ENCODE measurements at regions not wholly inside any gene's neighbourhood (a gene's known extent, or its start where the extent isn't known, plus 50 kb on each side); places are given as distances from the start of the nearest gene placed in this dataset.

GRCh38 chr6:141548966-141549365, 583.8 kb upstream of the GJE1 start:
- 71 to 100% methylated on average over 2 of the region's 2 CpGs for WGBS, 2 donors
- TF ChIP-seq POLR2A (IDR thresholded peaks at IDR 0.05) (no peak), CTCF (IDR thresholded peaks at IDR 0.05) (no peak)
- intact Hi-C loops (cut with DNase I; ENCODE audit: low total_unique reads), result no loop called here

DNA sequence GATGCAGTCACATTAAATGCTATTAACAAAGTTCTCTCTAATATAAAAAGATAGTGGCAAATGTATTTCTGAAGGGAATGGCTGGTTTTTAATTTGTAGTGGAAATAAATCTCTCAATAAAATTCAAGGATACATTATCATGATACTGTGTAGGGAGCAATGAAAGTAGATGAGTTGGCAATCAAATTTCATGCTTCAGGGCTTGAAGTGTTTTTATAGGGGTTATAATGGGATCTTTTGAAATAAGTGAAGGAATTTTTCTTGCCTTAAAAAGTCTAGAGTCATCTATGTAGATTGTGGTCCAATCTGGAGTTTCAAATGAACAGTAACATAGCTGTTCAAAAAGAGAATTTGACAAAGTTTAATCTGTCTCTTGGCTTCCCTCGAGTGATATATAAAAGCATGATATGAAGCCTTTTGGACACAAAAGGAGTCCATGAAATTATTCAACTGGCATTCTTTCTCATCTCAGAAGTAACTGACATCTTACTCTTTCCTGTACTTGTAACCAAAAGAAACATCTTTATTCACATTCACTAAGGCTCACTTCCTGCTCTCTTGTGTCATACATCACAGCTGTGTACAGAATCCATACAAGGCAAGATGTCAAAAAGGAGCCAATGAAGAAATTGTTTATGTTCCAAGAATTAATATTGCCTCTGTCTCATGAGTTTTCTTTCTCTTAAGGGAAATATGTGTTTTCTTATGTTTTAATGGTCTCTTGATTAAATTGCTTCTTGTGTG, 591.0 kb upstream of the GJE1 start:
- no peak for TF ChIP-seq POLR2A (IDR thresholded peaks at IDR 0.05)
- H3K27me3 ChIP-seq, result no peaks in the 10 kb centered on the region
- H3K9me3 ChIP-seq, result no peaks in the 10 kb centered on the region
- DNase-seq, result no peak
- intact Hi-C loops (cut with DNase I; ENCODE audit: low total_unique reads), result no loop called here
- no peak overlapping the region for H3K27ac ChIP-seq
- no peak overlapping the region for H3K4me3 ChIP-seq
- no peaks in the 10 kb centered on the region for H3K4me1 ChIP-seq
- 33 to 59% methylated on average over 1 of the region's 1 CpG for WGBS, 2 donors
- no peaks in the 10 kb centered on the region for H3K36me3 ChIP-seq (ENCODE audit: low read depth, missing control alignments)

More at GRCh38 chr6:141548966-141549365, 583.8 kb upstream of the GJE1 start:
- no peak overlapping the region for H3K27ac ChIP-seq
- no peak overlapping the region for H3K4me3 ChIP-seq
- no peaks in the 10 kb centered on the region for H3K36me3 ChIP-seq (ENCODE audit: low read depth, missing control alignments)
- no peaks in the 10 kb centered on the region for H3K4me1 ChIP-seq
- no peak for DNase-seq
- H3K9me3 ChIP-seq, result no peaks in the 10 kb centered on the region
- no peaks in the 10 kb centered on the region for H3K27me3 ChIP-seq

GRCh38 chr6:141540207-141540606, 592.5 kb upstream of the GJE1 start:
- WGBS, 2 donors, result 94 to 96% methylated on average over 4 of the region's 4 CpGs
- no peak for DNase-seq
- Histone ChIP-seq H3K9me3 (no peaks in the 10 kb centered on the region), H3K36me3 (ENCODE audit: low read depth, missing control alignments) (no peaks in the 10 kb centered on the region), H3K27ac (no peak overlapping the region), H3K27me3 (no peaks in the 10 kb centered on the region), H3K4me1 (no peaks in the 10 kb centered on the region), H3K4me3 (no peak overlapping the region)
- intact Hi-C loops (cut with DNase I; ENCODE audit: low total_unique reads), result no loop called here
- TF ChIP-seq CTCF (IDR thresholded peaks at IDR 0.05) (no peak), POLR2A (IDR thresholded peaks at IDR 0.05) (no peak)

DNA sequence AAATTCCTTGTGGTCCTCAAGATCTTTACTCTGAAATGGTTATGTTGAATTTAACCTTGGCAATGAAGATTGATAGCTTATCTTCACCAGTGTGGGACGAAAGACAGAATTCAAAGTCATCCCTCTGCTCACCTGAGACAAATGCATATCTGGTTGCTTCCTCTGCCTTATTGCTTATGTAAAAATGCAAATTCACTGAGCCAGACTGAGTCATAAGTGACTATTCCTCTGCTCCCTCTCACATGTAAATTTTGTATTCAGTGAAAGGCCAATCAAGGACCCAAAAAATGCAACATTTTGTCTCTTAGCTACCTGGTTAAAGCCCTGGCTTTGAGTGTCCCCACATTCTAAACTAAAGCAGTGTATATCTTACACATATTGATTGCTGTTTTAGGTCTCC, 593.1 kb upstream of the GJE1 start:
- intact Hi-C loops (cut with DNase I; ENCODE audit: low total_unique reads), result no loop called here
- no peaks in the 10 kb centered on the region for H3K4me1 ChIP-seq
- no peak for TF ChIP-seq CTCF (IDR thresholded peaks at IDR 0.05)
- no peak for TF ChIP-seq POLR2A (IDR thresholded peaks at IDR 0.05)
- H3K27ac ChIP-seq, result no peak overlapping the region
- H3K27me3 ChIP-seq, result no peaks in the 10 kb centered on the region
- DNase-seq, result no peak
- H3K36me3 ChIP-seq (ENCODE audit: low read depth, missing control alignments), result no peaks in the 10 kb centered on the region
- H3K9me3 ChIP-seq, result no peaks in the 10 kb centered on the region
- H3K4me3 ChIP-seq, result no peak overlapping the region
- 94% methylated on average over 1 of the region's 1 CpG for WGBS, 2 donors

DNA sequence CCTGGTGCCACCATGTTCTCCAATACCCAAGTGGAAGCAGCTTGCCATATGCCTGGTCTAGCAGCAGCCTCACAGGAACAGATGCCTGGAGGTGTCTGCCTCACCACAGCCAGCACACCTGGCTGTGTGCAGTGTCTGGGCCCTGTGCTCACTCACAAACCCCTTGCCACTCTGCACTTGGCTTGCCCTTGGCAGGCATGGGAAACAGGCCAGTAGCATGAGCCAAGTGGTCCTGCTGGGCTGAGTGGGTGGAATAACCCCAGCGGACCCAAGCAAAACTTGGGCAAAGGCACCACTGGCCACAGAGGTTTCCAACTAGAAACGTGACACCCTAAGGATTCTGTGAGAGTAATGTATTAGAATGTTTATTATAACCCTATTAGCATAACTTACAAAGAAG, 600.5 kb upstream of the GJE1 start:
- Histone ChIP-seq H3K36me3 (ENCODE audit: low read depth, missing control alignments) (no peaks in the 10 kb centered on the region), H3K4me1 (no peaks in the 10 kb centered on the region), H3K27ac (no peak overlapping the region), H3K27me3 (no peaks in the 10 kb centered on the region), H3K9me3 (no peaks in the 10 kb centered on the region), H3K4me3 (no peak overlapping the region)
- 93 to 96% methylated on average over 2 of the region's 2 CpGs for WGBS, 2 donors
- DNase-seq, result no peak
- TF ChIP-seq CTCF (IDR thresholded peaks at IDR 0.05) (no peak), POLR2A (IDR thresholded peaks at IDR 0.05) (no peak)
- intact Hi-C loops (cut with DNase I; ENCODE audit: low total_unique reads), result no loop called here
